K562 (cell line): ENCODE measurements at regions not wholly inside any gene's neighbourhood (a gene's known extent, or its start where the extent isn't known, plus 50 kb on each side); places are given as distances from the start of the nearest gene placed in this dataset.

Source experiments
- ATAC-seq: fragments of 200-7000 bp; cut with Tn5 transposase; 3 replicates; pipeline ENCODE4 v1.9.1; 2020; ENCODE audit warnings: moderate library complexity
- BruUV-seq: library from RNA; stranded (reverse); fragments of 400-500 nt; replicated peaks from 2 replicates; lab custom pipeline; 2021; lab: Mats Ljungman, UMichigan
- CTCF ChIA-PET: fragments of 300-600 bp; formaldehyde crosslinking; extraction: SDS; loops from one replicate; lab custom pipeline; 2021; ENCODE audit warnings: low intra/inter-chr PET ratio; lab: Yijun Ruan, JAX
- POLR2A ChIA-PET: fragments of 300-600, 350-650 bp; sonication (Branson Sonifier 250); formaldehyde crosslinking; extraction: SDS; loops from one replicate; lab custom pipeline; 2021; ENCODE audit warnings: antibody characterized with exemption, inconsistent platforms; lab: Yijun Ruan, JAX
- DNase-seq, 4 experiments: peaks; one replicate each; pipeline versions ENCODE4 v3.0.0 to v3.0.0-alpha.2; 2011 to 2018; ENCODE audit warnings: low spot score in 3 of 4, mixed read lengths in 3 of 4; ENCODE audit errors: extremely low read depth in 1 of 4
- FAIRE-seq: peaks from 2 replicates; lab custom pipeline; 2011; peaks lifted over from hg19 to GRCh38; lab: Jason Lieb, UNC
- H2AFZ ChIP-seq: 2 replicates; pipeline ENCODE4 v1.6.0; 2011; ENCODE audit warnings: low read depth, low read length, control low read depth, inconsistent platforms
- H3K27ac ChIP-seq: fragments of 200-600 bp; 3 replicates; pipeline ENCODE4 v1.8.0; 2011; ENCODE audit warnings: low read depth, mild to moderate bottlenecking, control low read depth, inconsistent platforms, low read length, moderate library complexity, mixed read lengths; ENCODE audit errors: extremely low read depth
- H3K27me3 ChIP-seq, 2 experiments: fragments of 300-600 bp in 1 of 2; 2 replicates in 1 of 2; 3 replicates in 1 of 2; pipeline versions ENCODE4 v1.6.0 to v1.8.0; 2011; ENCODE audit warnings: inconsistent platforms in 2 of 2, low read length in 2 of 2, mild to moderate bottlenecking in 1 of 2, mixed read lengths in 1 of 2, moderate library complexity in 1 of 2; ENCODE audit not compliant: control insufficient read depth in 2 of 2, insufficient read depth in 2 of 2
- H3K36me3 ChIP-seq: fragments of 300-600 bp; 3 replicates; pipeline ENCODE4 v1.8.0; 2011; ENCODE audit warnings: mild to moderate bottlenecking, low read length, inconsistent platforms; ENCODE audit not compliant: control insufficient read depth, insufficient read depth
- H3K4me1 ChIP-seq, 2 experiments: fragments of 200-600 bp in 1 of 2; replicated peaks in 1 of 2; 2 replicates in 1 of 2; 3 replicates in 1 of 2; pipeline versions ENCODE4 v1.5.1 to v1.8.0; 2011; ENCODE audit warnings: inconsistent platforms in 2 of 2, low read length in 2 of 2, mild to moderate bottlenecking in 1 of 2, mixed read lengths in 1 of 2, moderate library complexity in 1 of 2; ENCODE audit not compliant: control insufficient read depth in 2 of 2, insufficient read depth in 2 of 2
- H3K4me2 ChIP-seq: 2 replicates; pipeline ENCODE4 v1.6.1; 2011; ENCODE audit warnings: low read length, control low read depth, inconsistent platforms, mixed read lengths; ENCODE audit not compliant: insufficient read depth
- H3K4me3 ChIP-seq: fragments of 200-600 bp; sonication (generic), shearing (Covaris generic); 2 replicates; pipeline ENCODE4 v1.5.1; 2016; ENCODE audit warnings: control low read depth, inconsistent platforms
- H3K79me2 ChIP-seq: fragments of 200-600 bp; 3 replicates; pipeline ENCODE4 v1.8.0; 2011; ENCODE audit warnings: low read length, inconsistent platforms; ENCODE audit not compliant: control insufficient read depth, insufficient read depth
- H3K9ac ChIP-seq, 2 experiments: 2 replicates each; pipeline versions ENCODE4 v1.6.0 to v1.6.1; 2011; ENCODE audit warnings: low read depth in 2 of 2, low read length in 2 of 2, control low read depth in 1 of 2, inconsistent platforms in 1 of 2, mild to moderate bottlenecking in 1 of 2, mixed read lengths in 1 of 2; ENCODE audit not compliant: insufficient read depth in 1 of 2
- H3K9me1 ChIP-seq: one replicate; pipeline ENCODE4 v1.6.0; 2011; ENCODE audit warnings: inconsistent platforms, mild to moderate bottlenecking, low read length, moderate library complexity; ENCODE audit not compliant: control insufficient read depth, insufficient read depth
- H3K9me3 ChIP-seq: replicated peaks from 2 replicates; pipeline ENCODE4 v1.5.1; 2011; ENCODE audit warnings: low read depth, low read length, inconsistent platforms; ENCODE audit not compliant: control insufficient read depth, insufficient read depth
- H4K20me1 ChIP-seq: replicated peaks from 2 replicates; pipeline ENCODE4 v1.6.1; 2011; ENCODE audit warnings: low read length, inconsistent platforms, mixed read lengths; ENCODE audit not compliant: control insufficient read depth, insufficient read depth
- FOXA3 ChIP-seq, 2 experiments: fragments of 450-650 bp in 1 of 2; sonication (generic) in 1 of 2; formaldehyde crosslinking; IDR thresholded peaks in 1 of 2; conservative IDR thresholded peaks in 1 of 2; 2 replicates each; pipeline versions ENCODE4 v1.4.0 to v1.8.0; 2020 to 2022; ENCODE audit warnings: mild to moderate bottlenecking in 2 of 2, missing genetic modification reagents in 1 of 2
- FOXK1 ChIP-seq: sonication (generic); formaldehyde crosslinking; IDR thresholded peaks from 2 replicates; pipeline ENCODE4 v1.8.0; 2022; ENCODE audit warnings: missing genetic modification reagents, mild to moderate bottlenecking, borderline replicate concordance
- KLF1 ChIP-seq: fragments of 450-650 bp; IDR thresholded peaks from 2 replicates; pipeline ENCODE4 v1.6.1; 2016; ENCODE audit warnings: missing genetic modification characterization, missing compliant biosample characterization
- KLF6 ChIP-seq: fragments of 250-450 bp; sonication (Bioruptor Pico); IDR thresholded peaks from 2 replicates; pipeline ENCODE4 v1.4.0; 2020; ENCODE audit warnings: mild to moderate bottlenecking, moderate library complexity, borderline replicate concordance
- PTRF ChIP-seq: fragments of 450-650 bp; IDR thresholded peaks from 2 replicates; pipeline ENCODE4 v1.6.1; 2016; ENCODE audit warnings: mild to moderate bottlenecking, missing genetic modification characterization, missing compliant biosample characterization
- ZNF75A ChIP-seq: fragments of 450-650 bp; formaldehyde crosslinking; IDR thresholded peaks from 2 replicates; pipeline ENCODE4 v1.4.0; 2020; ENCODE audit warnings: mild to moderate bottlenecking
- WGBS: fragments of 100-300 bp; shearing (Covaris generic); methylation state at CpG from one replicate; pipeline ENCODE4 v1.1.6; 2016; ENCODE audit warnings: low coverage, mixed read lengths; ENCODE audit not compliant: insufficient coverage; ENCODE audit errors: missing lambda C conversion rate; 5-methylcytosine and 5-hydroxymethylcytosine counted together
- in situ Hi-C: fragments of 300-500 bp; cut with MboI; formaldehyde crosslinking; loops from 4 replicates; pipeline ENCODE4 v1.15.0; 2018; ENCODE audit warnings: inconsistent platforms, mixed read lengths
- intact Hi-C: fragments of 100-400 bp; cut with micrococcal nuclease; formaldehyde crosslinking; loops from 2 replicates; pipeline ENCODE4 v1.14.2; 2022
- TF ChIP-seq, protein P1 (sequence below): sonication (generic); formaldehyde crosslinking; IDR thresholded peaks from 2 replicates; pipeline ENCODE4 v1.8.1; 2023; ENCODE audit warnings: missing genetic modification reagents, mild to moderate bottlenecking, borderline replicate concordance

DNA sequence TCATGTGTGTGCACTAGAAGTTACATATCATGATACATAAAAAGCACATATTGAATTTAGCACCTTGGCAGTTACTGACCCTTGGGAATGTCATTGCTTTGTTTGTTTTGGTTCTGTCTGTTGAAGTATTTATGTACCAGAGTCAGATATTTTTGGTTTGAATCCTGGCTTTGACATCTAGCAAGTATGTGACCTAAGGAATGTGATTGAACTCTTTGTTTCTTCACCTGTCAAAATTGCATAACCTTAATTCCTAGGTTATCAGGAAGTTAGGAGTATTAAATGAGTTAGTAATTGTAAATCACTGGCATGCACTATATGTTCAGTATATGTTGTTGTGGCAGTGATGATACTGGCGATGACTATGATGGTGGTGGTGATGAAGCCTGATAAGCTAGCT is 1003.5 kb upstream of the NRXN1 start:
- Histone ChIP-seq H3K4me1 (no peaks in the 10 kb centered on the region), H2AFZ (no peak overlapping the region), H4K20me1 (no peaks in the 10 kb centered on the region), H3K9me1 (no peaks in the 10 kb centered on the region)
- DNase-seq, result no peak
- CTCF ChIA-PET, result no interaction called here
- no TSS peak for BruUV-seq
- TF ChIP-seq FOXA3 (CRISPR knock-in tag; conservative IDR thresholded peaks at IDR 0.05 in 1 of 2, IDR thresholded peaks at IDR 0.05 in 1 of 2) (no peak), KLF1 (tag) (no peak), KLF6 (no peak), FOXK1 (CRISPR knock-in tag) (no peak), ZNF75A (CRISPR knock-in tag) (no peak), PTRF (tag) (no peak)
- TF ChIP-seq, protein P1, sequence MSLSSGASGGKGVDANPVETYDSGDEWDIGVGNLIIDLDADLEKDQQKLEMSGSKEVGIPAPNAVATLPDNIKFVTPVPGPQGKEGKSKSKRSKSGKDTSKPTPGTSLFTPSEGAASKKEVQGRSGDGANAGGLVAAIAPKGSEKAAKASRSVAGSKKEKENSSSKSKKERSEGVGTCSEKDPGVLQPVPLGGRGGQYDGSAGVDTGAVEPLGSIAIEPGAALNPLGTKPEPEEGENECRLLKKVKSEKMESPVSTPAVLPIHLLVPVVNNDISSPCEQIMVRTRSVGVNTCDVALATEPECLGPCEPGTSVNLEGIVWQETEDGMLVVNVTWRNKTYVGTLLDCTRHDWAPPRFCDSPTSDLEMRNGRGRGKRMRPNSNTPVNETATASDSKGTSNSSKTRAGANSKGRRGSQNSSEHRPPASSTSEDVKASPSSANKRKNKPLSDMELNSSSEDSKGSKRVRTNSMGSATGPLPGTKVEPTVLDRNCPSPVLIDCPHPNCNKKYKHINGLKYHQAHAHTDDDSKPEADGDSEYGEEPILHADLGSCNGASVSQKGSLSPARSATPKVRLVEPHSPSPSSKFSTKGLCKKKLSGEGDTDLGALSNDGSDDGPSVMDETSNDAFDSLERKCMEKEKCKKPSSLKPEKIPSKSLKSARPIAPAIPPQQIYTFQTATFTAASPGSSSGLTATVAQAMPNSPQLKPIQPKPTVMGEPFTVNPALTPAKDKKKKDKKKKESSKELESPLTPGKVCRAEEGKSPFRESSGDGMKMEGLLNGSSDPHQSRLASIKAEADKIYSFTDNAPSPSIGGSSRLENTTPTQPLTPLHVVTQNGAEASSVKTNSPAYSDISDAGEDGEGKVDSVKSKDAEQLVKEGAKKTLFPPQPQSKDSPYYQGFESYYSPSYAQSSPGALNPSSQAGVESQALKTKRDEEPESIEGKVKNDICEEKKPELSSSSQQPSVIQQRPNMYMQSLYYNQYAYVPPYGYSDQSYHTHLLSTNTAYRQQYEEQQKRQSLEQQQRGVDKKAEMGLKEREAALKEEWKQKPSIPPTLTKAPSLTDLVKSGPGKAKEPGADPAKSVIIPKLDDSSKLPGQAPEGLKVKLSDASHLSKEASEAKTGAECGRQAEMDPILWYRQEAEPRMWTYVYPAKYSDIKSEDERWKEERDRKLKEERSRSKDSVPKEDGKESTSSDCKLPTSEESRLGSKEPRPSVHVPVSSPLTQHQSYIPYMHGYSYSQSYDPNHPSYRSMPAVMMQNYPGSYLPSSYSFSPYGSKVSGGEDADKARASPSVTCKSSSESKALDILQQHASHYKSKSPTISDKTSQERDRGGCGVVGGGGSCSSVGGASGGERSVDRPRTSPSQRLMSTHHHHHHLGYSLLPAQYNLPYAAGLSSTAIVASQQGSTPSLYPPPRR (CRISPR knock-in tag), result no peak
- TF ChIP-seq, all 486 proteins: peak for 0
- Histone ChIP-seq H3K27ac (no peak overlapping the region), H3K4me3 (no peak overlapping the region), H3K27me3 (no peaks in the 10 kb centered on the region), H3K4me2 (no peak overlapping the region), H3K9me3 (no peaks in the 10 kb centered on the region), H3K36me3 (no peaks in the 10 kb centered on the region), H3K9ac (no peak overlapping the region), H3K79me2 (no peaks in the 10 kb centered on the region)
- in situ Hi-C loops (no loop called here), intact Hi-C loops (no loop called here)
- POLR2A ChIA-PET, result no interaction called here
- ATAC-seq (no peak), FAIRE-seq (no peak)
- WGBS, result 0% methylated on average over 1 of the region's 1 CpG
